ENCODE measurements at regions not wholly inside any gene's neighbourhood (a gene's known extent, or its start where the extent isn't known, plus 50 kb on each side); places are given as distances from the start of the nearest gene placed in this dataset.

DNA sequence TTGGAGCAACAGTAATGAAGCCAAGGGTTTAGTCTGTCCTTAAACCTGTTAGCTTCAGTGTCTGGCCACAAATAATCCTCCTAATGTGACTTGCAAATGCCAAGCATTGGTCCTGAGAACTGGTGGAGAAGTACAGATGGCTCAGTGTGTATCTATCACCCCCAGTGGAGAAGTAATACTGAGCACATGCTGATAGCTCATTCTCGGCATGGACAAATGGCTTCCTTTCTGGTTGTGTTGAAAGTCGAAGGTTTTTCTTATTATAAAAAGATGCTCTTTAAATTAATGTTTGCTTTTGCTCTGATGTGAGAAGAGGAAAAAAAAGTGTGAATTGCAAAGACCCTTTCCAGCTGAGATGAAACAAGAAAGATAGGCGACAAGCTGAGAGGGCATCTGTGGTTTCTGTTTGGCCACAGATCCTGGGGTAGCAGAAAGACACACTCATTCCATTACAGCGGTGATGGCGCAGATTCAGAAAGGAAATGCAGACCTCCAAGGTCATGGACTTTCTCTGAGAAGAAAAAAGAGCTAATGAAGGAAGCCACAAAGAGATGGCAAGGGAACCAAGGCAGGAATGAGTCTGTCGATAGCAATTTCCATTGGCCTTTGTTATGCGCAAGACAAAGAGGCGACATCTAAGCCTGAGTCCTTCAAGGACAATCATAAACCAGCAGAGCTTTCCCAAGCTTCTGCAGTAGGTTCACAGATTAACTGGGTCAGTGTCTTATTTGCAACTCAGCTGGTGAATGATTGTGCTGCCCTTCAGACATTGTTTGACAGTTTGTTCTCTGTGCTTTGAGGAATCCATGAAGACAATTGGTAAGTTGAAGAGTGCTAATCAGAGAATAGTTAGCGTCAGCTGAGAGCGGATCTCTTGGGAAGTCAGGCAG is 155.5 kb upstream of the RGS6 start:
- TF ChIP-seq, protein P1, sequence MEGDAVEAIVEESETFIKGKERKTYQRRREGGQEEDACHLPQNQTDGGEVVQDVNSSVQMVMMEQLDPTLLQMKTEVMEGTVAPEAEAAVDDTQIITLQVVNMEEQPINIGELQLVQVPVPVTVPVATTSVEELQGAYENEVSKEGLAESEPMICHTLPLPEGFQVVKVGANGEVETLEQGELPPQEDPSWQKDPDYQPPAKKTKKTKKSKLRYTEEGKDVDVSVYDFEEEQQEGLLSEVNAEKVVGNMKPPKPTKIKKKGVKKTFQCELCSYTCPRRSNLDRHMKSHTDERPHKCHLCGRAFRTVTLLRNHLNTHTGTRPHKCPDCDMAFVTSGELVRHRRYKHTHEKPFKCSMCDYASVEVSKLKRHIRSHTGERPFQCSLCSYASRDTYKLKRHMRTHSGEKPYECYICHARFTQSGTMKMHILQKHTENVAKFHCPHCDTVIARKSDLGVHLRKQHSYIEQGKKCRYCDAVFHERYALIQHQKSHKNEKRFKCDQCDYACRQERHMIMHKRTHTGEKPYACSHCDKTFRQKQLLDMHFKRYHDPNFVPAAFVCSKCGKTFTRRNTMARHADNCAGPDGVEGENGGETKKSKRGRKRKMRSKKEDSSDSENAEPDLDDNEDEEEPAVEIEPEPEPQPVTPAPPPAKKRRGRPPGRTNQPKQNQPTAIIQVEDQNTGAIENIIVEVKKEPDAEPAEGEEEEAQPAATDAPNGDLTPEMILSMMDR (IDR thresholded peaks at IDR 0.05), result no peak
- no peak for TF ChIP-seq POLR2A (IDR thresholded peaks at IDR 0.05)

Measured in uterus (tissue), 2 donors.